ENCODE measurements at regions not wholly inside any gene's neighbourhood (a gene's known extent, or its start where the extent isn't known, plus 50 kb on each side); places are given as distances from the start of the nearest gene placed in this dataset.
"Not testable (repeated sequence)": the region's sequence is repeated elsewhere in the genome, so short reads cannot be mapped to it uniquely, and the experiment has no call there.

DNA sequence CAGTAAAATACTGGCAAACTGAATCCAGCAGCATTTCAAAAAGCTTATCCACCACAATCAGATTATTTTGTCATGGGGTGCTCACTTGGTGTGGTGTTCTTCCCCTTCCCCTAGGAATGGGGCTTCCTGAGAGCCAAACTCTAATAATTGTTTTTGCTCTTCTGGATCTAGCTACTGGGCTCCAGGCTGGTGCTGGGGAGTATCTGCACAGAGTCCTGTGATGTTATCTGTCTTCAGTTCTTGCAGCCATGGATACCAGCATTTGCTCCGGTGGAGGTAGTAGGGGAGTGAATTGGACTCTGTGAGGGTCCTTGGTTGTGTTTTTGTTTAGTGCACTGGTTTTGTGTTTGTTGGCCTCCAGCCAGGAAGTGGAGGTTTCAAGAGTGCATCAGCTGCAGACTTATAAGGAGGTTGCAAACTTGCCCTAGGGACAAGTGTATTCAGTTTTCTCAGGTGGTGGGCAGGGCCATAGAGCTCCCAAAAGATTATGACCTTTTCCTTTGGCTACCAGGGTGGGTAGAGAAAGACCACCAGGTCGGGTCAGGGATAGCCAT lies 308.5 kb upstream of the MAGI2 start:
- Histone ChIP-seq H3K27ac (ENCODE audit: low read depth in 2 of 2, low read length in 1 of 2) (no peak overlapping the region), H3K4me1 (ENCODE audit: control insufficient read depth in 2 of 2, insufficient read depth in 2 of 2, low read length in 1 of 2) (no peaks in the 10 kb centered on the region), H3K4me3 (ENCODE audit: low read depth in 1 of 2, low read length in 2 of 2) (no peak overlapping the region), H3K36me3 (ENCODE audit: control insufficient read depth in 2 of 2, insufficient read depth in 2 of 2, low read length in 1 of 2) (no peaks in the 10 kb centered on the region), H3K27me3 (ENCODE audit: control insufficient read depth in 1 of 2, insufficient read depth in 2 of 2, low read length in 2 of 2) (no peaks in the 10 kb centered on the region), H3K9me3 (ENCODE audit: control insufficient read depth in 2 of 2, insufficient read depth in 1 of 2, low read depth in 1 of 2, low read length in 1 of 2) (no peaks in the 10 kb centered on the region)
- 42 to 45% methylated on average over 2 of the region's 2 CpGs for WGBS, 2 donors

DNA sequence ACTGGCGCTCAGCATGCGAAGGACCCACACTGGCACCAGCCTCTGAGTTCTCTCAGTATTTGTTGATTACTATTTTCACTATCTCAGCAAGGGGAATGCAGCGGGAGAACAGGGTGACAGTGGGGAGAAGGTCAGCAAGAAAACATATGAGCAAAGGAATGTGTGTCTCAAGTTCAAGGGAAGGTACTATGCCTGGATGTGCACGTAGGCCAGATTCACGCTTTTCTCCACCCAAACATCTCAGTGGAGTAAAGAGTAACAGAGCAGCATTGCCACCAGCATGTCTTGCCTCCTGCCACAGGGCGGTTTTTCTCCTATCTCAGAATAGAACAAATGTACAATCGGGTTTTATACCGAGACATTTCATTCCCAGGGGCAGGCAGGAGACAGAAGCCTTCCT lies 297.5 kb upstream of the MAGI2 start:
- not testable (repeated sequence) for H3K4me1 ChIP-seq (ENCODE audit: control insufficient read depth in 2 of 2, insufficient read depth in 2 of 2, low read length in 1 of 2); H3K4me3 ChIP-seq (ENCODE audit: low read depth in 1 of 2, low read length in 2 of 2); H3K27ac ChIP-seq (ENCODE audit: low read depth in 2 of 2, low read length in 1 of 2); H3K36me3 ChIP-seq (ENCODE audit: control insufficient read depth in 2 of 2, insufficient read depth in 2 of 2, low read length in 1 of 2); H3K9me3 ChIP-seq (ENCODE audit: control insufficient read depth in 2 of 2, insufficient read depth in 1 of 2, low read depth in 1 of 2, low read length in 1 of 2); H3K27me3 ChIP-seq (ENCODE audit: control insufficient read depth in 1 of 2, insufficient read depth in 2 of 2, low read length in 2 of 2)
- WGBS, 2 donors: 90 to 92% methylated on average over 8 of the region's 8 CpGs

DNA sequence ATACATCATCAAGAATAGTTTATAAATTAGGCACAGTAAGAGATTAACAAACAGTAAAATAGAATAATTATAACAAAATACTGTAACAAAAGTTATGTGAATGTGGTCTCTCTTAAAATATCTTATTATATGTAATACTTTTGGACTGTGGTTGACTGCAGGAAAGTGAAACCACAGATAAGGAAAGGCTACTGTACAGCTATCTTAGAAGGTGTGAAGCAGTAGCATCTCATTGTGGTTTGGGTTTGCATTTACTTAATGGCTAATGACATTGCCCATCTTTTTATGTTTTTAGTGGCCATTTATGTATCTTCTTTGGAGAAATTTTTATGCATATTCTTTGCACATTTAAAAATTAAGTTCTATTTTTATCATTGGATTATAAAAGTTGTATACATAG lies 296.4 kb upstream of the MAGI2 start:
- Histone ChIP-seq H3K27ac (ENCODE audit: low read depth in 2 of 2, low read length in 1 of 2) (no peak overlapping the region), H3K9me3 (ENCODE audit: control insufficient read depth in 2 of 2, insufficient read depth in 1 of 2, low read depth in 1 of 2, low read length in 1 of 2) (no peaks in the 10 kb centered on the region), H3K4me3 (ENCODE audit: low read depth in 1 of 2, low read length in 2 of 2) (no peak overlapping the region), H3K36me3 (ENCODE audit: control insufficient read depth in 2 of 2, insufficient read depth in 2 of 2, low read length in 1 of 2) (no peaks in the 10 kb centered on the region), H3K27me3 (ENCODE audit: control insufficient read depth in 1 of 2, insufficient read depth in 2 of 2, low read length in 2 of 2) (no peaks in the 10 kb centered on the region), H3K4me1 (ENCODE audit: control insufficient read depth in 2 of 2, insufficient read depth in 2 of 2, low read length in 1 of 2) (no peaks in the 10 kb centered on the region)

DNA sequence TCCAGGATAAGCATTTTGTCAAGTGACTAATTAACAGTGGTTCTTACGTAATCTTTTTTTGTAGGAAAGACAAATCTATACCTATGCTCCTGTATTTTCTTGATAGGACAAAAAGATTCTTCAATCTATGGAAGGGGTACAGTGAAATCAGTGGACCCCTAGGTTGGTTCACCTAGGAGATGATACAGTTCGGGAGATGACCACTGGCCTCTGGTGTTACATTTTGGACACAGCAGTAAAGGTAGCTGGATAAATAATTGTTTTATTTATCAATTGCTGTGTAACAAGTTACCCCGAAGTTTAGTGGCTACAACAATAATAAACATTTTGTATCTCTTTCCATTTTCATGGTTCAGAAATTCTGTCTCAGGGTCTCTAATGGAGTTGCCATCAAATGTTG lies 288.2 kb upstream of the MAGI2 start:
- Histone ChIP-seq H3K36me3 (ENCODE audit: control insufficient read depth in 2 of 2, insufficient read depth in 2 of 2, low read length in 1 of 2) (no peaks in the 10 kb centered on the region), H3K9me3 (ENCODE audit: control insufficient read depth in 2 of 2, insufficient read depth in 1 of 2, low read depth in 1 of 2, low read length in 1 of 2) (peaks cover 4 to 6% of the 10 kb centered on the region in 2 donors), H3K27me3 (ENCODE audit: control insufficient read depth in 1 of 2, insufficient read depth in 2 of 2, low read length in 2 of 2) (no peaks in the 10 kb centered on the region), H3K4me1 (ENCODE audit: control insufficient read depth in 2 of 2, insufficient read depth in 2 of 2, low read length in 1 of 2) (no peaks in the 10 kb centered on the region), H3K27ac (ENCODE audit: low read depth in 2 of 2, low read length in 1 of 2) (no peak overlapping the region), H3K4me3 (ENCODE audit: low read depth in 1 of 2, low read length in 2 of 2) (no peak overlapping the region)
- 45 to 63% methylated on average over 3 of the region's 3 CpGs for WGBS, 2 donors

DNA sequence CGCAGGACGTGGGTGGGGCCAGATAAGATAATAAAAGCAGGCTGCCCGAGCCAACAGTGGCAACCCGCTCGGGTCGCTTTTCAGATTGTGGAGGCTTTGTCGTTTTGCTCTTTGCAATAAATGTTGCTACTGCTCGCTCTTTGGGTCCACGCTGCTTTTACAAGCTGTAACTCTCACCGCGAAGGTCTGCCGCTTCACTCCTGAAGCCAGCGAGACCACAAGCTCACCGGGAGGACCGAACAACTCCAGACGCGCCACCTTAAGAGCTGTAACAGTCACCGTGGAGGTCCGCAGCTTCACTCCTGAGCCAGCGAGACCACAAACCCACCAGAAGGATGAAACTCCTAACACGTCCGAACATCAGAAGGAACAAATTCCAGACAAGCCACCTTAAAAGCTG lies 286.6 kb upstream of the MAGI2 start:
- Histone ChIP-seq H3K4me1 (ENCODE audit: control insufficient read depth in 2 of 2, insufficient read depth in 2 of 2, low read length in 1 of 2) (no peaks in the 10 kb centered on the region), H3K9me3 (ENCODE audit: control insufficient read depth in 2 of 2, insufficient read depth in 1 of 2, low read depth in 1 of 2, low read length in 1 of 2) (peaks cover 4 to 6% of the 10 kb centered on the region in 2 donors), H3K36me3 (ENCODE audit: control insufficient read depth in 2 of 2, insufficient read depth in 2 of 2, low read length in 1 of 2) (no peaks in the 10 kb centered on the region), H3K27me3 (ENCODE audit: control insufficient read depth in 1 of 2, insufficient read depth in 2 of 2, low read length in 2 of 2) (no peaks in the 10 kb centered on the region), H3K27ac (ENCODE audit: low read depth in 2 of 2, low read length in 1 of 2) (no peak overlapping the region), H3K4me3 (ENCODE audit: low read depth in 1 of 2, low read length in 2 of 2) (no peak overlapping the region)
- 93 to 94% methylated on average over 22 of the region's 22 CpGs for WGBS, 2 donors

DNA sequence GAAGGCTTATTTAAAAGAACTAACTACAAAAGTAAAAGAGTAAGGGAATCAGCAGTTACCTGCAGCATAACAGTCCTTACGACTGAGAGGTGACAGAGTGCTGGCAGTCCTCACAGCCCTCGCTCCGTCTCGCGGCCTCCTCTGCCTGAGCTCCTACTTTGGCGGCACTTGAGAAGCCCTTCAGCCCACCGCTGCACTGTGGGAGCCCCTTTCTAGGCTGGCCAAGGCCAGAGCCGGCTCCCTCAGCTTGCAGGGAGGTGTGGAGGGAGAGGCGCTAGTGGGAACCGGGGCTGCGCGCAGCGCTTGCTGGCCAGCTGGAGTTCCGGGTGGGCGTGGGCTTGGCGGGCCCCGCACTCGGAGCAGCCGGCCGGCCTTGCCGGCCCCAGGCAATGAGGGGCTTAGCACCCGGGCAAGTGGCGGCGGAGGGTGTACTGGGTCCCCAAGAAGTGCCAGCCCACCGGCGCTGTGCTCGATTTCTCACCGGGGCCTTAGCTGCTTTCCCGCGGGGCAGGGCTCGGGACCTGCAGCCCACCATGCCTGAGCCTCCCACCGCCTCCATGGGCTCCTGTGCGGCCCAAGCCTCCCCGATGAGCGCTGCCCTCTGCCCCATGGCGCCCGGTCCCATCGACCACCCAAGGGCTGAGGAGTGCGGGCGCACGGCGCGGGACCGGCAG lies 285.7 kb upstream of the MAGI2 start:
- whole genome bisulfite sequencing, 2 donors: 95 to 97% methylated on average over 40 to 44 of the region's 44 CpGs
- H3K4me1 ChIP-seq (ENCODE audit: control insufficient read depth in 2 of 2, insufficient read depth in 2 of 2, low read length in 1 of 2); H3K36me3 ChIP-seq (ENCODE audit: control insufficient read depth in 2 of 2, insufficient read depth in 2 of 2, low read length in 1 of 2); H3K4me3 ChIP-seq (ENCODE audit: low read depth in 1 of 2, low read length in 2 of 2); H3K27me3 ChIP-seq (ENCODE audit: control insufficient read depth in 1 of 2, insufficient read depth in 2 of 2, low read length in 2 of 2); H3K27ac ChIP-seq (ENCODE audit: low read depth in 2 of 2, low read length in 1 of 2); H3K9me3 ChIP-seq (ENCODE audit: control insufficient read depth in 2 of 2, insufficient read depth in 1 of 2, low read depth in 1 of 2, low read length in 1 of 2): not testable (repeated sequence)

DNA sequence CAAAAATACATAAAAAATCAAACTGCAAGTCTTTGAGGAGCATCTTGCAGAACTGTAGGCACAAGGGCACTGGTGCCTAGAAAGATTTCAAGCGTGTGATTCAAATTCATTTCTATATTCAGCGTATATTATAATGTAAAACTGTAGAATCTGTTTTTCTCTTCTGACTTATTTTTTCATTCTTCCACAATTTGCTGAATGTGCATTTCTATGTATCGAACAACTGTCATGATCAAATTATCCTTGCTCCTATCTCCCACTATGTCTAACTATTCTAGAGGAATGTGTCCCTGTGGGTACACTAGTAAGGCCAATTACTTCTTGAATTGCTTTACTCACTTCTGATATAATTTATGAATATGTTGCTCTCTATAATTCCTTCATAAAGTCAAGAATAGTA lies 283.0 kb upstream of the MAGI2 start:
- Histone ChIP-seq H3K27me3 (ENCODE audit: control insufficient read depth in 1 of 2, insufficient read depth in 2 of 2, low read length in 2 of 2) (no peaks in the 10 kb centered on the region), H3K9me3 (ENCODE audit: control insufficient read depth in 2 of 2, insufficient read depth in 1 of 2, low read depth in 1 of 2, low read length in 1 of 2) (peaks cover 6 to 8% of the 10 kb centered on the region in 2 donors), H3K27ac (ENCODE audit: low read depth in 2 of 2, low read length in 1 of 2) (no peak overlapping the region), H3K36me3 (ENCODE audit: control insufficient read depth in 2 of 2, insufficient read depth in 2 of 2, low read length in 1 of 2) (no peaks in the 10 kb centered on the region), H3K4me1 (ENCODE audit: control insufficient read depth in 2 of 2, insufficient read depth in 2 of 2, low read length in 1 of 2) (no peaks in the 10 kb centered on the region), H3K4me3 (ENCODE audit: low read depth in 1 of 2, low read length in 2 of 2) (no peak overlapping the region)
- 91 to 94% methylated on average over 3 of the region's 3 CpGs for WGBS, 2 donors

DNA sequence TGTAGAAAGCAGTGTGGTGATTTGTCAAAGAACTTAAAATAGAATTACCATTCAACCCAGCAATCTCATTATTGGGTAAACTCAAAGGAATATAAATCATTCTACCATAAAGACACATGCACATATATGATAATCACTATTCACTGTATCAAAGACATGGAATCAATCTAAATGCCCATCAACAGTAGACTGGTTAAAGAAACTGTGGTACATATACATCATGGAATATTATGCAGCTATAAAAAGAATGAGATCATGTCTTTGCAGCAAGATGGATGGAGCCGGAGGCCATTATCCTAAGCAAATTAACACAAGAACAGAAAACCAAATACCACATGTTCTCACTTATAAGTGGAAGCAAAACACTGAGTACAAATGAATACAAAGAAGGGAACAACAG lies 281.5 kb upstream of the MAGI2 start:
- H3K36me3 ChIP-seq (ENCODE audit: control insufficient read depth in 2 of 2, insufficient read depth in 2 of 2, low read length in 1 of 2): no peaks in the 10 kb centered on the region
- H3K4me3 ChIP-seq (ENCODE audit: low read depth in 1 of 2, low read length in 2 of 2): no peak overlapping the region
- WGBS, 2 donors: 96 to 98% methylated on average over 1 of the region's 1 CpG
- no peaks in the 10 kb centered on the region for H3K27me3 ChIP-seq (ENCODE audit: control insufficient read depth in 1 of 2, insufficient read depth in 2 of 2, low read length in 2 of 2)
- H3K27ac ChIP-seq (ENCODE audit: low read depth in 2 of 2, low read length in 1 of 2): no peak overlapping the region
- no peaks in the 10 kb centered on the region for H3K4me1 ChIP-seq (ENCODE audit: control insufficient read depth in 2 of 2, insufficient read depth in 2 of 2, low read length in 1 of 2)
- H3K9me3 ChIP-seq (ENCODE audit: control insufficient read depth in 2 of 2, insufficient read depth in 1 of 2, low read depth in 1 of 2, low read length in 1 of 2): peaks cover 6 to 7% of the 10 kb centered on the region in 2 donors

DNA sequence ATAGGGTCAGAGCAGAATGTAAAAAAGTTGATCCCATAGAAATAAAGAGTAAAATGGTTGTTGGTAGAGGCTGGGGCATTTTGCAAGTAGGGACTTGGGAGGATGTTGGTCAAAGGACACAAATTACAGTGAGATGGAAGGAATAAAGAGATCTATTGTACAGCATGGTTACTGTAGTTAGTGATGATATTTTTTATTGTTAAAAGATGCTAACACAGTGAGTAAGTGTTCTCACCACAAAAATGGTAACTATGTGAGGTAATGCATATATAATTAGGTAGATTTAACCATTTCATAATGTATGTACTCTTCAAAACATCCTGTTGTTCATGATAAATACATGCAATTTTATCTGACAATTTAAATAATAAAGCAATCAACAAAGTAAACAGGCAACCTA lies 280.7 kb upstream of the MAGI2 start:
- H3K36me3 ChIP-seq (ENCODE audit: control insufficient read depth in 2 of 2, insufficient read depth in 2 of 2, low read length in 1 of 2): no peaks in the 10 kb centered on the region
- H3K27ac ChIP-seq (ENCODE audit: low read depth in 2 of 2, low read length in 1 of 2): no peak overlapping the region
- peaks cover 2 to 4% of the 10 kb centered on the region in 2 donors for H3K9me3 ChIP-seq (ENCODE audit: control insufficient read depth in 2 of 2, insufficient read depth in 1 of 2, low read depth in 1 of 2, low read length in 1 of 2)
- H3K4me1 ChIP-seq (ENCODE audit: control insufficient read depth in 2 of 2, insufficient read depth in 2 of 2, low read length in 1 of 2): no peaks in the 10 kb centered on the region
- no peak overlapping the region for H3K4me3 ChIP-seq (ENCODE audit: low read depth in 1 of 2, low read length in 2 of 2)
- no peaks in the 10 kb centered on the region for H3K27me3 ChIP-seq (ENCODE audit: control insufficient read depth in 1 of 2, insufficient read depth in 2 of 2, low read length in 2 of 2)

DNA sequence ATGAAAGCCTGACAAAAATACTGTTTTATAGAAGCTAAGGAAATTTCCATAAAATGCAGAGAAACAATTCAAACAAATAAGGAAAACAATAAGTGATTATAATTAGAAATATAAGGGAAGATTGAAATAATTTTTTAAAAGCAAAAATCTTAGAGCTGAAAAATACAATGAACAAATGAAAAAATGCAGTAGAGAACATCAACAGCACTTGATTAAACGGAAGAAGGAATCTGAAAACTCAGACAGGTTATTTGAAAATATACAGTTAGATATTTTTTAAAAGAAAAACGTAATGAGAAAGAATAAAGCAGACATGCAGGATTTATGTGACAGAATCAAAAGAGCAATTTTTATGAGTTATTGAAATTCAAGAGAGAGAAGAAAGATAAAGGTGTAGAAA lies 279.1 kb upstream of the MAGI2 start:
- no peaks in the 10 kb centered on the region for H3K36me3 ChIP-seq (ENCODE audit: control insufficient read depth in 2 of 2, insufficient read depth in 2 of 2, low read length in 1 of 2)
- no peak overlapping the region for H3K4me3 ChIP-seq (ENCODE audit: low read depth in 1 of 2, low read length in 2 of 2)
- H3K27ac ChIP-seq (ENCODE audit: low read depth in 2 of 2, low read length in 1 of 2): no peak overlapping the region
- no peaks in the 10 kb centered on the region for H3K4me1 ChIP-seq (ENCODE audit: control insufficient read depth in 2 of 2, insufficient read depth in 2 of 2, low read length in 1 of 2)
- 59 to 63% methylated on average over 2 of the region's 2 CpGs for WGBS, 2 donors
- no peaks in the 10 kb centered on the region for H3K27me3 ChIP-seq (ENCODE audit: control insufficient read depth in 1 of 2, insufficient read depth in 2 of 2, low read length in 2 of 2)
- peaks cover 0 to 4% of the 10 kb centered on the region in 2 donors for H3K9me3 ChIP-seq (ENCODE audit: control insufficient read depth in 2 of 2, insufficient read depth in 1 of 2, low read depth in 1 of 2, low read length in 1 of 2)
